Upper lobe of left lung (tissue), 4 donors: ENCODE measurements at regions not wholly inside any gene's neighbourhood (a gene's known extent, or its start where the extent isn't known, plus 50 kb on each side); places are given as distances from the start of the nearest gene placed in this dataset.

Experiments
- CTCF ChIP-seq, 6 experiments: fragments of 450-650 bp in 4 of 6; fragments of 200-600 bp in 2 of 6; sonication (generic) in 2 of 6; IDR thresholded peaks; one replicate each; pipeline ENCODE4 v1.5.1; 2016 to 2019; ENCODE audit warnings: antibody characterized with exemption in 6 of 6
- POLR2A ChIP-seq, 4 donors: fragments of 450-650 bp; IDR thresholded peaks; one replicate each; pipeline ENCODE4 v1.5.1; 2016 to 2017; ENCODE audit warnings: antibody characterized with exemption in 4 of 4, mild to moderate bottlenecking in 2 of 4

GRCh38 chr16:79849119-79849518 is 248.6 kb upstream of the MAF start:
- TF ChIP-seq CTCF (IDR thresholded peaks at IDR 0.05), result no peak
- TF ChIP-seq POLR2A (IDR thresholded peaks at IDR 0.05), result no peak
